A673 (cell line): ENCODE measurements at regions not wholly inside any gene's neighbourhood (a gene's known extent, or its start where the extent isn't known, plus 50 kb on each side); places are given as distances from the start of the nearest gene placed in this dataset.
"Not testable (repeated sequence)": the region's sequence is repeated elsewhere in the genome, so short reads cannot be mapped to it uniquely, and the experiment has no call there.

Experiments
- EZH2 ChIP-seq: fragments of 200-600 bp; sonication (generic); IDR thresholded peaks from 2 replicates; pipeline ENCODE4 v1.6.1; 2017; ENCODE audit warnings: borderline replicate concordance, low read depth, mild to moderate bottlenecking, mixed read lengths, antibody characterized with exemption, low read length; ENCODE audit not compliant: poor library complexity, severe bottlenecking
- TF ChIP-seq, protein P1 (sequence below): fragments of 300-800, 200-600 bp; sonication (generic); conservative IDR thresholded peaks from 2 replicates; pipeline ENCODE4 v1.5.1; 2017; ENCODE audit warnings: low read depth, mild to moderate bottlenecking, antibody characterized with exemption, low read length, moderate library complexity, mixed read lengths

DNA sequence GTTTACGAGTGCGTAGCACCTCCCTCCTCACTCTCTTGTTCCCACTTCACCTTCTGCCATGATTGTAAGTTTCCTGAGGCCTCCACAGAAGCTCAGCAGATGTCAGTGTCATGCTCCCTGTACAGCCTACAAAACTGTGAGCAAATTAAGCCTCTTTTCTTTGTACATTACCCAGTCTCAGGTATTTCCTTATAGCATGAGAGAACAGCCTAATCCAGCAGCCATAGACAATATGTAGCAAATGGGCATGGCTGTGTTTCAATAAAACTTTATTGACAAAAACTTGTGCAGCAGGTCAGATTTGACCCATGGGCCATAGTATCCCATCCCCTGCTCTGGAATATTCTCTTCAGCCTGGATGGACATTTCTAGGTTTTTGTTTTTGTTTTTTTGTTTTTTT lies 156.2 kb upstream of the FRG2C start:
- TF ChIP-seq, protein P1, sequence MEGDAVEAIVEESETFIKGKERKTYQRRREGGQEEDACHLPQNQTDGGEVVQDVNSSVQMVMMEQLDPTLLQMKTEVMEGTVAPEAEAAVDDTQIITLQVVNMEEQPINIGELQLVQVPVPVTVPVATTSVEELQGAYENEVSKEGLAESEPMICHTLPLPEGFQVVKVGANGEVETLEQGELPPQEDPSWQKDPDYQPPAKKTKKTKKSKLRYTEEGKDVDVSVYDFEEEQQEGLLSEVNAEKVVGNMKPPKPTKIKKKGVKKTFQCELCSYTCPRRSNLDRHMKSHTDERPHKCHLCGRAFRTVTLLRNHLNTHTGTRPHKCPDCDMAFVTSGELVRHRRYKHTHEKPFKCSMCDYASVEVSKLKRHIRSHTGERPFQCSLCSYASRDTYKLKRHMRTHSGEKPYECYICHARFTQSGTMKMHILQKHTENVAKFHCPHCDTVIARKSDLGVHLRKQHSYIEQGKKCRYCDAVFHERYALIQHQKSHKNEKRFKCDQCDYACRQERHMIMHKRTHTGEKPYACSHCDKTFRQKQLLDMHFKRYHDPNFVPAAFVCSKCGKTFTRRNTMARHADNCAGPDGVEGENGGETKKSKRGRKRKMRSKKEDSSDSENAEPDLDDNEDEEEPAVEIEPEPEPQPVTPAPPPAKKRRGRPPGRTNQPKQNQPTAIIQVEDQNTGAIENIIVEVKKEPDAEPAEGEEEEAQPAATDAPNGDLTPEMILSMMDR = not testable (repeated sequence)
- TF ChIP-seq EZH2 = not testable (repeated sequence)
